HG02798 (cell line): ENCODE measurements at regions not wholly inside any gene's neighbourhood (a gene's known extent, or its start where the extent isn't known, plus 50 kb on each side); places are given as distances from the start of the nearest gene placed in this dataset.

ENCODE experiments used
- ATAC-seq: cut with Tn5 transposase; IDR thresholded peaks from one replicate; pipeline ENCODE4 v1.9.1; 2021; ENCODE audit warnings: mild to moderate bottlenecking; ENCODE audit not compliant: unreplicated experiment, poor library complexity

DNA sequence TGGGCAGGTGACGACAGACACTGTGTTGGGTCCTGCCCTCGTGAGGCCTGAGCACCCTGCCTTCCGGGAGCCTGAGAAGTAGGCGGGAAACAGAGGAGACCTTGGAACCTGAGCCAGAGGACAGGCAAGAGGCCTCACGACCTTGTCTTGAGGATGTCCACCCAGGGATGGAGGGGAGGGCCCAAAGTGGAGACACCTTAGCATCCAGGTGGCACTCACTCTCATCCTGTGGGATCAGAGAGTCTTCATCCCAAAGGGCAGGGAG, 347.2 kb downstream of the NPHP4 start:
- no peak for ATAC-seq

DNA sequence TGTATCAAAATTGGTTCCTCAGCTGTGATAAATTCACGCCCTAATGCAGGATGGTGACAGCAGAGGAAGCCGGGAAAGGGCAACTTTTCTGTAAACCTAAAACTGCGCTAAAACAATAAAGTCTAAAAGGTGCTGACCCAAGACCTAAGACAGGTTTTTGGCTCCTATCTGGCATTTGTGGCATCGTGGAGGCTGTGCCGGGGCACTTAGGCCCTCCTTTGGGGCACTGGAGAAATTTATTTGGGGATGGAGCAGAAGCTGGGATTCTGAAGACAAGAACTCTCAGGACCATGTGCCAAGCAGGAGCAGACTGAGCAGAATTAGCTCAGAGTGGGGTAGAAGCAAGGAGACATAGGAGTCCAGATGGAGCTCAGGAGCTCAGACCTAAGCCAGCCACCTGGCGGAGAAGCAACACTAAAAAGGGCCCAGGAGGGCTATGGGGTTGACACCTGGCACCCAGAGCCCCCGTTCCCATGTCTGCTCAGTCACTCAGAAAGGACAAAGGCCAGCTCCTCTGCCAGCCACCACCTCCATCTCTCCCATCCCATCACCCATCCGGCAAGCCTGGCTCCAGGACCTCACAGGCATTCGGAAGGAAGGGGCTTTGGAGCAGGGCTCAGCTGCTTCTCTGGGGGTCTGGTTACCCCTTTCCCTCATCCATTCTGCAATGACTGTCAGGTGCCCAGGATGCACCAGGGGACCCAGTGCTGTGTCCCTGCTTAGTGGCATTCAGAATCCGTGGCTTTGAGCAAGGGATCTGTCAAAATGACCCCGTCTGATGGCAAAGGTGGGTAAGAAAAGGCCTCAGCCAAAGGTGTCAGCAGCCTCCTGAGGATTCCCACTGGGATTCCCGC, 347.7 kb downstream of the NPHP4 start:
- no peak for ATAC-seq

DNA sequence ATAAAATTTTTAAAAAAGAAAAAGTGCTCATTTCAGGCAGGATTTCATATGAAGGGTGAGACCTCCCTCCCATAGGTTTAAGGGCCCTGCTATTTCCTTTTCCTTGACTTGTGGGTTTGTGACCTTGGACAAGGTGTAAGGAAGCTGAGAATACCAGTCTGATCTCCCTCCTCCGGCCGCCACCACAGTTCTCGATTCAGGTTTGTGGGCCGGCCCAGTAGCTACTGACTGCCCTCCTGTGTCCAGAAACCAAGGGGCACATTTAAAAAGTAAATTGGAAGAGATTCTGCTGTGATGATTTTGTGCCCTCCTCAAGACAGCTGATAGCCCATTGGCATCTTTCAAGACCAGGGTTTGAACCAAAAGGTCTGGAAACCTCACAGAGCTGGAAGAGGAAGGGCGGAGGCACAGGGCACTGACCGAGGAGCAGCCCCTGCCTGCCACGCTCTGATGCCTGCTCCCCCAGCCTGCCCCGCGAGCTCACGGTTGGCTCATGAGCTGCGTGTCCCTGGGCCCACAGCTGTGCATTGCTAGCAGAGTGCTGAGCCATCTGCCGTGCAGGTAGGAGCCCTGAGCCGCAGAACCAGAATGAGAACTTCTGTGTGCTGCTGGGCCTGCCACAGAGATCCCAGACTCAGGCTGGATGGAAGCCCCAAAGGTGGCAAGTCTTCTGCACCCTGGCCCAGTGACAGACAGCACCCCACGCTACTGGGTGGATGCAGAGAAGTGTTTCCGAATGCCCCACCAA, 348.7 kb downstream of the NPHP4 start:
- no peak for ATAC-seq

DNA sequence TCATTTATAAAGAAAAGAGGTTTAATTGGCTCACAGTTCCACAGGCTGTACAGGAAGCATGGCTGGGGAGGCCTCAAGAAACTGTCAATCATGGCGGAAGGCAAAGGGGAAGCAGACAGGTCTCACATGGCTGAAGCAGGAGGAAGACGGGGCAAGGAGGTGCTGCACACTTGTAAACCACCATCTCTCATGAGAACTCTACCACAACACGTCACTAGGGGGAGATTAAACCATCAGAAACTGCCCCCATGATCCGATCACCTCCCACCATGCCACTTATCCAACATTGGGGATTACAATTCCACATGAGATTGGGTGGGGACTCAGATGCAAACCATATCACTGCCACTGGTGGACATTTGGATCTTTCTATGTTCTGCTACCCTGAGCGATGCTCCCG, 351.4 kb downstream of the NPHP4 start:
- ATAC-seq = no peak

DNA sequence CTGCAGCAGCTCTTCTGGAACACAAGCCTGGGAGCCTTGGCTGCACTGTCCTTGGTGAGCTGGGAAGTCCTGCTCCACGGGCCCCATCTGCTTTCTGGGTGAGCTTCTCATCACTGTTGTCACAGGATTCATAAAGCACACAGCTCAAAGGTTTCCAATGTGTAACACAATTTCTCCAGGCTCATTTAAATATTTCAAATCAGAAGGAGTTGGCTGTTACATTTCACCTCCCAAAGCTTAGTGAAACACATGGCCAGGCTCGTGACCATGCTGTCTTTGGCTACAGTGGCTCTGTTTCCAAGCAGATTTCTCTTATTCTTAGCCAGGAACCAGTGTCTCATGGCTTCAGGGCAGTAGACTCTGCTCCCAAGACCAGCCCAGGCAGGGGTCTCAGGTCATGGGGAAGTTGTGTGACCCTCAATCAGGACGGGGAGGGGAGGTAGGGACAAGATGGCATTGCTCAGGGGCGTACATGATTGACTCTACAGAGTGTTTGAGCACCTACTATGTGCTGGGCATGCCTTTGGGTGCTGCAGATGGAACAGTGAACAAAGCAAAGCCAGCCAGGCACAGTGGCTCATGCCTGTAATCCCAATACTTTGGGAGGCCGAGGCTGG, 353.0 kb downstream of the NPHP4 start:
- ATAC-seq = no peak

DNA sequence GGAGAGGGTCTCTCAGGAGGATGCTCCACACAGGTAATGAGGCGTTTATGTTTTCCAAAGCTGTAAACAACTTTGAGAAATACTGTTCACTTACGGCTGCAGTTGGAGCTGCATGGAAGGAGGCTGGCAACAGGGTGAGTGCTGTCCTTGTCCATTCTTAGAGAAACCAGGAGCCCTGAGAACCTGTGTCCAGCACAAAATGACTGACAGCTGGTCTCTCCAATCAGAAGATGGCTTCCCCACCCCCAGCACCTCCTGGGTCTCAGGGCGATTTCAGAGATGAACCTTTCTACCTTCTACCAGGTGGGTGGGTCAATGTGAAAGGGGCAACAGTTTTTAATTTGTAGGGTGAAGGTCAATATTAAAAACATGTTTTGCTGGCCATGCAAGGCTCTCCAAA, 353.6 kb downstream of the NPHP4 start:
- no peak for ATAC-seq

DNA sequence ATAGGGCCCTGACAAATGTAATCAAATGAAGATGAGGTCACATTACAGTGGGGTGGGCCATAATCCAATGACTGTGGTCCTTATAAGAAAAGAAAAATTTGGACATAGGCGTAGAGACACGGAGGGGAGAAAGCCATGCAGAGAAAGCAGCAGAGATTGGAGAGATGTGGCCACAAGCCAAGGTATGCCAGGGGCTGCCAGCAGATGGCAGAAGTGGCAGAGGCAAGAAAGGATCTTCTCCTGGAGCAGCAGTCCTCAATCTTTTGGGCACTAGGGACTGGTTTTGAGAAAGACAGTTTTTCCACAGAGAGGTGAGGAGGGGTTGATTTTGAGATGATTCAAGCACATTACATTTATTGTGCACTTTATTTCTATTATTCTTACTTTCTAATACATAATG, 355.1 kb downstream of the NPHP4 start:
- no peak for ATAC-seq

DNA sequence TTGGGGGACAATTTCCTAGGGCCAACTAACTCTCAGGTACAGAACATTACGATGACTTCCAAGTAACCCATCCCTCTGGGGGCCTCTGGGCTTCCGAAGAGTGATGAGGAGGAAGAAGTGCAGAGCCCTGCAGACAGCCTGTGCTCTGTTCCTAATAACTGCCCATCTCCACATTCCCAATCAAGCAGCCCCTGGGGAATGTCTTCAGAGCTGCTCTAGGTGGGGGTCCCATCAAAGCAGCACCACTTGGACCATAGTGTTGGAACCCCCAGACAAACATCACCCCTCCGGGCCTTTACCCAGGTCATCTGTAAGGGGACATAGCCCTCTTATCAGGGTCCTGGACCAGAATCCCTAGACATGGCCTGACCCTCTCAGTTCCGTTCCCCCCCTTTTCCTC, 357.3 kb downstream of the NPHP4 start:
- no peak for ATAC-seq

DNA sequence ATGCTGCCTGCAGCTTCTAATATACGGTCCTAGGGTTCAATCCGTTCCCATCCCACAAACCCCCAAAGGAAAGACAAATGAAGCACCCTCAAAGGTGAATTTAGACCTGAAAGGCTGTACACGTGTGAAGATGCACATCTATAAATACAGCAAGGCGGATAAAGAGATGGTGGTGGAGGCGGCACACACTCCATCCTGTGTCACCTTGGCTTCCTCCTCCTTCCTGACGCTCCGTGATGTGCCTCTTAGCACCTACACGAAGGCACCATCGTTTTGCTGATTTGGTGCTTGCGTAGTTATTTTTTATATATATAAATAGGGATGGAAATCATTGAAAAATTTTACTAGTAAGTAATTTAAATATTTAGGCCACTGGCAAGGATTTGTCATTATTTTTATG, 359.4 kb downstream of the NPHP4 start:
- no peak for ATAC-seq

DNA sequence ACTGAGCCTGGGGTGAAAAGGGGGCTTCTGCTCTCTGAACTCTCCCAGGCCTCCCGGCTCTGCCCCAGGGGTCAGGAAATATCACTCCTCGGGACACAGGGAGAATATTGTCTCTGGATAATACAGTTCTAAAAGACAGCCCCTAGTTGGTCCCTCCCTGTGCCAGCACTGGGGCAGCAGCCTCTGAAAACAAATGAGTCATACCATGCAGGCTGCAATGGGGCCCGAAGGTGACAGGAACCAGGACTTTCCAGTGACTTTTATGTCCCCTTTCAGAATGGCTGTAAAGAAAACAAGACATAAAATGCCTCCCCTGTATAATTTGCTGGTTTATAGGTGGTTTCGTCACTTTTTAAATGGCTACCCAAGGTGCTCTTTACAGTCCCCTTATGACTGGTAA, 360.0 kb downstream of the NPHP4 start:
- no peak for ATAC-seq

DNA sequence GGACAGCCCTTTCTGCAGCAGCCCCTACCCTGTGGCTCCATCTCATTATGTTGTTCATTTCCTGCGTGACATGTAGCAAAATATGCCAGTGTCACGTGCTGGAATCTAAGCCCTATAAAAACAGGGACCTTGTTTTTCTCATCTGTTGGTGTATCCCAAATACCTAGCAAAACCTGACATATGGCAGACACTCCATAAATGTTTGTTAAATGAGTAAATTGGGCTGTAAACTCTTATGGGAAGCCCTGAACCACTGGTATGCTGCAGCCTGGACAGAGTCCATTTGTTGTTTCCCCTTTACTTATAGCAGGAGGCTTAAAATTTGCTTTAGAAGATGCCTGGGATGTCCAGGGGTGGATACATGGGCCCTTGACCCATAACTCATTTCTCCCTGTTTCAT, 363.8 kb downstream of the NPHP4 start:
- no peak for ATAC-seq

DNA sequence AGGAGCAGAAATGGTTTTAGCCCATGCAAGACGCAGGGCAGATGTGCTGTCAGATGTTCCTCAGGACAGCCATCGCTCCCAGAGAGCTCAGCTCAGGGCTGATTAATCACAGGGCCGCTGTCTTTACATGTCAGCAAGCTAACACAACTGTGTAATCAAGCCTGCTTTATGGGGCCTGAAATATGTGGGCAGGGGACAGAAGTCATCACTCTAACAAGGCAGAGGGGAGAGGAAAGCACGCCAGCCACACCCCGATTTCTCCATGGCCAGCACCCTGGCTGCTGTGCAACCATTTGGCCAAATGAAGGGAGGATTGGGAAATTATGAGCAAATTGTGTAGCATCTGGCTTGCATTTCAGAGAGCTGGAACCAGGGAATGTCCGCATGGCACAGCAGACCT, 368.8 kb downstream of the NPHP4 start:
- ATAC-seq = no peak

DNA sequence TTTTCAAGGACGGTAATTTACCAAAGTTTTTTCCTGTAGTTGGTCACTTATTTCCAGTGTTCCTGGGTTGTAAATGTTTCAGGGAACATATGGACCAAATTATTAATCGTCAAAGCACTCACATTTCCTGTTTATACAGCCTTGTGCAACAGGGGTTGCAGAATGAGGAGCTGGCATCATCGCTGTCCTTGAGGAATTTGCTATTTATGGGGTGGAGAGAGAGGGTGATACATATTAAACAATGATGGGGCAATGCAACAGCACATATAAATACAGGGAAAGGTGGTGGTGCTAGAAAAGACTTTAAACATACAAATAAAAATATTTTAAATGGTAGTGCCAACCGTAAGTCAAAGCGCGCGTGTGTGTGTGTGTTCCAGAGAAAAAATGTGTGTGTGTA, 369.8 kb downstream of the NPHP4 start:
- ATAC-seq = no peak

DNA sequence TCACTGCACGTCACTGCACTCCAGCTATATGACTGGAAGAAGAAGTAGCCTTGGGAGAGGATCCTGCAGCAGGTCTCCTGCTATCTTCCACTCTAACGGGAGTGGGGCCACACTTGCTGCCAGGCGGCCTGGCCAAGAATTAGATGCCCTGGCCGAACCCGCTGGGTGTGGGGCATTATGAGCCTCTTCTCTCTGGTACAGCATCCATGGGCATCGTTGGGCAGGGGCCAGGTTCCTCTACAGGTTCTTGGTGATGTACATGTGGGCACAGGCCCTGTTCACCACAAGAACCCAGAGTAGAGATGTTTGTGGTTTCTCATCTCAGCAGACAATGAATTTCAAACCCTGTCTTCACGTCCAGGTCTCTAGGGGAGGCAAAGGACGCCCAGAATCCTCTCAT, 370.5 kb downstream of the NPHP4 start:
- ATAC-seq = no peak

DNA sequence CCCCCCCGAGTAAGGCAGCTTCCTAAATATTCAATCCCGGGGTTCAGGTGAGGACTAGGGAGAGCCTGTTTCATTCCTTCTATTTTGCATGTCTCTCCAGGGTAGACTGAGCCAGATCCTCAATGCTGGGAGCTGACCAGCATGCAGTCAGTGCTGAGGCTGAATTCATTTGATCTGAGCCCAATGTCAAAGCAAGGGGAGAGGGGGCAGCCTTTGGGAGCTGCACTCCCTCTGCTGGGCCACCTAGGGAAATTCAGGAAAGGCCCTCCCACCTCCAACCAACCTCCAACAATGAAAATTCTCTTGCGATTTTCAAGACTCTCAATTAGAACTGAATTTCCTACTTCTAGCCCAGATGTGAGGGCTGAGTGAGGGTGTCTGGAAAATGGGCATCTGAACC, 371.2 kb downstream of the NPHP4 start:
- ATAC-seq = no peak

DNA sequence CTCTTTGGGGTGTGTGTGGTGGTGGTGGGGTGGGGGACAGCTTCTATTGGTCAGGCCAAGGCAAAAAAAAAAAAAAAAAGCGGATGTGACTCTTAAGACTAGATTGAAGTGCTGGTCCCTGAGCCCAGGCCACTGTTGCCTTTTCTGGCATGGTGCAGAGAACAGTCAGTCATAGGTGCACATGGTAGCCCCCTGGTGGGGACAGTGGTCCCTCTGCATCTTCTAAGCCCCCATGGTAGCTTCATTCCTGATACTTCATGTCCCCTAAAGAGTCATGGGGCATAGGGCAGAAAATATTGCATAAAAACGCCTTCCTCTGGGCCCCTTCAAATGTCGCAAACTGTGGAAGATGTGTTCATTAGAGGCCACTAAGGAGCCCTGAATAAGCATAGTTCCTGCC, 371.8 kb downstream of the NPHP4 start:
- ATAC-seq = no peak

DNA sequence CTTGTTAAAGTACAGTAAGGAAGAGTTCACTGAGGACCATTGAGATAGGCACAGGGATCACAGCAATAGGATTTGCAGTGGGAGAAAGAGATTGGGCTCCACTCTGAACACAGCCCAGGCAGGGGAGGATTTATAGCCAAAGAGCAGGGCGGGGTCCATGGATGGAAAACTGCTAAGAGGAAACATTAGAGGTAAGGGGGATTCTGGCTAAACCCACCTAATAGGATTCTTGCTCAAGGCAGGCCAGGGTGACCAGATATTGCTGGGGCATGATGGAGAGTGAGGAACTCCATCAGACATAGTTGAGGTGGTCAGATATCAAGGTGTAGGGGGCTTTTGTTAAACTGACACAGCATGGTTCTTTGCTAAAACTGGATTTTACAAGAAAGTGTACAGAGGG, 372.8 kb downstream of the NPHP4 start:
- no peak for ATAC-seq

DNA sequence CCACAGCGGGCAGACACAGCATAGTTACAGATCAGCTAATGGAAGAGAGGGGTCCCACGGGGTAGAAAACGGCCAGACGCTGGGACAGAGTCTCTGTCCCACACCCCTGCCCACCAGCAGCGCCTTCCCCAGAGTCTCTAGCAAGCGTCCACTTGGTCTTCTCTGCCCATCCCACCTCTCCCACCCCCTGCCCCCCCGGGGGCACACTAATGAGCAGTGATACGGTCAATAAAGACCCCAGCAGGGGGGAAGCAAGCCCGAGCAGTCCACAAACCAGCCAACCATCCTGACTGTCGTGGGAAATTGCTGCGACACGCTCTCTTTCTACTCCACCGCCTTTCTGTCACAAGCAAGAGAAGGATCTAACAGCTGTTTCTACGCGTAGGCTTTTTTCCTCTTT, 374.7 kb downstream of the NPHP4 start:
- ATAC-seq = no peak

DNA sequence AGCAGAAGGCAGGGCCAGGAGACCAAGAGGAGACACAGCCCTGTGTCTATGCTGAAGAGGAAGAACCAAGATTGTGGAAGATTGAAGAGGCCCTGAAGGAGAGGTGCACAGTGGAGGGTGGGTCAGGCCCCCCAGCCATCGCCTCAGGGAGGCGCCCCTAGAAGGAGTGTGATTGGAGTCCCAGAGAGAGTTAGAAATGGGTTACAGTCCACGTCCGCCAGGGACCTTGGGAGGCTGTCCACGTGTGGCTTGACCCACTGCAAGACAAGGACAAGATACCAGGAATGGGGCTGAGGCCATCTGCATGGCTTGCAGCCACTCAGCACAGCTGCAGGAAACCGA, 375.1 kb downstream of the NPHP4 start:
- no peak for ATAC-seq

DNA sequence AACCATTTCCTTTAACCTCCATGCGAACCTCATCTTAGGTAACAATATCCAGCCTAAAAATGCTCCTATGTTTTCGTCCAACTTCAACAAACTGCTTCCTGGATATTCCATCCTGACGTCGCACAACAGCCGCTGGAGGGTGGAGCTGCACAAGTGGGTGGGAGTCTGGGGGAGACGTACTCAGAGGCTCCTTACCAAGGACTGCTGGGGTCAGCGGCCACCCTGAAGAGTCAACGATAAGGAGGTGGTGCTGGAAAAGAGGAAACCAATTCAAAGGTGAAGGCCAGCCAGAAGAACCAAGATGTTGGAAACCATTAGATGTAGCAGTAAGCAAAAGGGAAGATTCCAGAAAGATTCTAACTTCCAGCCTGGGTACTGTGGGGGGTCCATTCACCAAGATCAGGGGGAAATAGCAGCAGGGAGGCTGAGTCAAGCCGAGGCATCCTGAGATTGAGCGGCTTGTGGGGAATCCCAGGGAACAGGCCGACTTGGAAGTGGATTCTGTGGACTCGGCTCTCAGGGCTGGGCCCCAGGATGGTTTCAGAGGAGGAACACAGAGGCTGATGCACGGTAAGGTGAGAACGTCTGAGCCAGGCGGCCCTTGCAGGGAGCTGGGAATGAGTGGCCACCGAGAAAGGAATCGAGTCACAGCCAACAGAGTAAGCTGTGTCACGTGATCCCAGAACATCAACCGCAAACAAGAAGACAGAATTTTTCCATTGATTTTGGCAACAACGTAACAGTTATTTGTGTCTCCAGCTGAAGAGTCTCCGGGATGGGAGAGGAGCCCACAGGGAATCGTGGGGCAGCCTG, 375.7 kb downstream of the NPHP4 start:
- ATAC-seq = no peak

DNA sequence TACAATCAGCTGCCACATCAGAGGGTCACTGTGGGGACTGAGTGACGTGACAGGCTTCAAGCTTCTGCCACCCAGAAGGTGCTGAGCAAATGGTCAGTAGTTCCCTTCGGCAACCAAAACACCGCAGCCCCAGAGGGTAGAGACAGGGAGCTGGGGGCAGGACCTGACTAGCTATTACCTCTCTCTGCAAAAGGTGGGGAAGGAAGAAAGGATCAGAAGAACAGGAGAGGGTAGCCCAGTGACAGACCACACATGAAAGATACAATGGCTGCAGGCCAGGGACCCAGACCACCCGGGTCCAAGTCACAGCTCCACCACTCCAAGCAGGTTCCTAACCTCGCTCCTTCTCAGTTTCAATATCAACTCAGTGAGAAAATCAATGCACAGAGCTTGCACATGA, 377.1 kb downstream of the NPHP4 start:
- no peak for ATAC-seq
